HEK293T (cell line): ENCODE measurements at regions not wholly inside any gene's neighbourhood (a gene's known extent, or its start where the extent isn't known, plus 50 kb on each side); places are given as distances from the start of the nearest gene placed in this dataset.

Source experiments
- CTCF ChIA-PET: fragments of 350-600 bp; formaldehyde crosslinking; extraction: SDS; loops from one replicate; lab custom pipeline; 2021; ENCODE audit warnings: antibody characterized with exemption, inconsistent platforms; lab: Yijun Ruan, JAX
- POLR2A ChIA-PET: fragments of 350-600 bp; formaldehyde crosslinking; extraction: SDS; loops from one replicate; lab custom pipeline; 2020; ENCODE audit warnings: antibody characterized with exemption, inconsistent platforms; lab: Yijun Ruan, JAX
- DNase-seq: peaks from one replicate; pipeline ENCODE4 v3.0.0; 2012; ENCODE audit warnings: mixed read lengths; ENCODE audit errors: extremely low spot score
- ARNT ChIP-seq: fragments of 450-650 bp; IDR thresholded peaks from 2 replicates; pipeline ENCODE4 v1.6.1; 2017; ENCODE audit warnings: mild to moderate bottlenecking
- BHLHE40 ChIP-seq: fragments of 450-650 bp; IDR thresholded peaks from 2 replicates; pipeline ENCODE4 v1.6.1; 2016; ENCODE audit warnings: mild to moderate bottlenecking, moderate library complexity, borderline replicate concordance
- CTBP1 ChIP-seq: fragments of 450-650 bp; IDR thresholded peaks from 2 replicates; pipeline ENCODE4 v1.6.1; 2016; ENCODE audit warnings: borderline replicate concordance
- ELF4 ChIP-seq: fragments of 450-650 bp; IDR thresholded peaks from 2 replicates; pipeline ENCODE4 v1.6.1; 2017; ENCODE audit warnings: antibody characterized with exemption
- FOXA1 ChIP-seq: fragments of 450-650 bp; IDR thresholded peaks from 2 replicates; pipeline ENCODE4 v1.6.1; 2016; ENCODE audit warnings: mild to moderate bottlenecking
- FOXK2 ChIP-seq: fragments of 450-650 bp; IDR thresholded peaks from 2 replicates; pipeline ENCODE4 v1.6.1; 2016; ENCODE audit warnings: mild to moderate bottlenecking
- FOXM1 ChIP-seq: fragments of 450-650 bp; IDR thresholded peaks from 2 replicates; pipeline ENCODE4 v1.6.1; 2017; ENCODE audit warnings: mild to moderate bottlenecking, borderline replicate concordance
- HDGF ChIP-seq: fragments of 450-650 bp; IDR thresholded peaks from 2 replicates; pipeline ENCODE4 v1.6.1; 2017; ENCODE audit warnings: antibody characterized with exemption, borderline replicate concordance
- L3MBTL2 ChIP-seq: fragments of 450-650 bp; conservative IDR thresholded peaks from 2 replicates; pipeline ENCODE4 v1.6.1; 2016; ENCODE audit warnings: mild to moderate bottlenecking
- LEF1 ChIP-seq: fragments of 450-650 bp; IDR thresholded peaks from 2 replicates; pipeline ENCODE4 v1.6.1; 2017; ENCODE audit warnings: mild to moderate bottlenecking, borderline replicate concordance
- NFRKB ChIP-seq: fragments of 450-650 bp; IDR thresholded peaks from 2 replicates; pipeline ENCODE4 v1.6.1; 2016; ENCODE audit warnings: mild to moderate bottlenecking, moderate library complexity
- PKNOX1 ChIP-seq: fragments of 450-650 bp; IDR thresholded peaks from 2 replicates; pipeline ENCODE4 v1.6.1; 2016
- SP1 ChIP-seq: fragments of 450-650 bp; IDR thresholded peaks from 2 replicates; pipeline ENCODE4 v1.6.1; 2017
- SUZ12 ChIP-seq: fragments of 450-650 bp; IDR thresholded peaks from 2 replicates; pipeline ENCODE4 v1.6.1; 2016; ENCODE audit warnings: mild to moderate bottlenecking
- TARDBP ChIP-seq: fragments of 450-650 bp; IDR thresholded peaks from 2 replicates; pipeline ENCODE4 v1.6.1; 2016
- ZNF384 ChIP-seq: fragments of 450-650 bp; IDR thresholded peaks from 2 replicates; pipeline ENCODE4 v1.6.1; 2016

- TF ChIP-seq ARNT (no peak), ELF4 (no peak), LEF1 (no peak), NFRKB (no peak), PKNOX1 (no peak), BHLHE40 (no peak), FOXA1 (no peak), TARDBP (no peak), HDGF (no peak), FOXM1 (no peak), L3MBTL2 (no peak), FOXK2 (no peak), SP1 (no peak), ZNF384 (no peak), SUZ12 (no peak)
- POLR2A ChIA-PET, result no interaction called here
- CTCF ChIA-PET, result interaction anchor here (0.7 kb wide), 1 partner anchor 101 kb away, joined by 3 read pairs; no protein-coding TSS in a partner anchor
- no peak for DNase-seq
These were observed 127.7 kb upstream of the LRFN2 start for GRCh38 chr6:40714576-40715564.

- POLR2A ChIA-PET, result no interaction called here
- no peak for DNase-seq
- TF ChIP-seq L3MBTL2 (no peak), CTBP1 (no peak)
- CTCF ChIA-PET, result no interaction called here
These were observed 127.0 kb upstream of the LRFN2 start for GRCh38 chr6:40714143-40714542.

- no peak for TF ChIP-seq LEF1
- no peak for TF ChIP-seq ZNF384
- no peak for TF ChIP-seq CTBP1
- no peak for TF ChIP-seq SUZ12
- TF ChIP-seq FOXM1, result no peak
- no peak for TF ChIP-seq PKNOX1
- TF ChIP-seq HDGF, result no peak
- no peak for TF ChIP-seq SP1
- TF ChIP-seq FOXA1, result no peak
- TF ChIP-seq ELF4, result no peak
- TF ChIP-seq FOXK2, result no peak
- TF ChIP-seq NFRKB, result no peak
- TF ChIP-seq TARDBP, result no peak
- no peak for TF ChIP-seq L3MBTL2
- DNase-seq, result no peak
- ChIA-PET CTCF (no interaction called here), POLR2A (no interaction called here)
These were observed 126.0 kb upstream of the LRFN2 start for GRCh38 chr6:40713002-40713719.

GRCh38 chr6:40710626-40711330, 123.6 kb upstream of the LRFN2 start:
- TF ChIP-seq HDGF, result no peak
- ChIA-PET POLR2A (no interaction called here), CTCF (no interaction called here)
- DNase-seq, result no peak

- CTCF ChIA-PET, result no interaction called here
- DNase-seq, result no peak
- TF ChIP-seq FOXK2, result no peak
- POLR2A ChIA-PET, result no interaction called here
These were observed 120.9 kb upstream of the LRFN2 start for GRCh38 chr6:40708049-40708448.

GRCh38 chr6:40706178-40706577, 119.0 kb upstream of the LRFN2 start:
- TF ChIP-seq TARDBP, result no peak
- TF ChIP-seq SP1, result no peak
- no peak for TF ChIP-seq L3MBTL2
- no peak for TF ChIP-seq ELF4
- no peak for TF ChIP-seq NFRKB
- DNase-seq, result no peak
- ChIA-PET POLR2A (no interaction called here), CTCF (interaction anchor here (0.6 kb wide), 1 partner anchor 737 kb away, joined by 7 read pairs; no protein-coding TSS in a partner anchor)

GRCh38 chr6:40705354-40705753, 118.2 kb upstream of the LRFN2 start:
- ChIA-PET CTCF (no interaction called here), POLR2A (no interaction called here)
- DNase-seq, result no peak
- no peak for TF ChIP-seq SUZ12
- TF ChIP-seq ZNF384, result no peak
- TF ChIP-seq CTBP1, result no peak
- TF ChIP-seq ELF4, result no peak
- no peak for TF ChIP-seq TARDBP
- TF ChIP-seq ARNT, result no peak
- TF ChIP-seq LEF1, result no peak
- TF ChIP-seq PKNOX1, result no peak
- no peak for TF ChIP-seq FOXM1
- TF ChIP-seq FOXA1, result no peak
- no peak for TF ChIP-seq SP1
- no peak for TF ChIP-seq FOXK2
- TF ChIP-seq L3MBTL2, result no peak
- no peak for TF ChIP-seq NFRKB
- TF ChIP-seq HDGF, result no peak
- TF ChIP-seq BHLHE40, result no peak
